ENCODE measurements at regions not wholly inside any gene's neighbourhood (a gene's known extent, or its start where the extent isn't known, plus 50 kb on each side); places are given as distances from the start of the nearest gene placed in this dataset.

DNA sequence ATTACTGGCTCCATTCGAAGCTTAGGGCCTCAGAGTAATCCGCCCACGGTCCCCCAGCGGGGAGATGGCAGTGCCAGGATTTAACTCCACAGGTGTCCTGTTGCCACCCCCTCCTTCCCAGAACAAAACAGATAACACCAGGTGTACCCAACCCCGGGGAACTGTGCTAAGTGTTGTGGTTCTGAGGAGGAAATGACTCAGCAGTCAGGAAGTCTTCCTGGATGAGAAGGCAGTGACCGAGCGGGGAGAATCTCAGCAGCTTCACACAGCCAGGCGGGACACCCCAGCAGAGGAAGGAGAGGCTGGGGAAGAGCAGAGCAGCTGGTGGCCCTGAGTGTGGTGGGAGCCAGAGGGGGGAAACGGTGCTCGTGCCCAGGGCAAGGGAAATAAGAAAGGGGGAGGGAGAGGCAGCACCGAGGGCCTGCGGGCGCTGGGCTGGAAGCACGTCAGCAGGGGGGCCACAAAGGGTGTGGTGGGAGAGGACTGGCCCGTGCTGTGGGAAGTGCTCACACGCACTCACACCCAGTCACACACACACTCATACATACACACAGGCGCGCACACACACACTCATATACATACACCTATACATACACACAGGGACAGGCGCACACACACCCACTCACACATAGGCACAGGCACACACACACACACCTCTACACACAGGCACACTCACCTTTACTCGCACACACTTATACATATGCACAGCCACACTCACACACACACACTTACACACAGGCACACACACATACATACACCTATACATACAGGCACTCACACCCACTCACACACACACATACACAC is 59.8 kb upstream of the CHST15 start:
- Mint-ChIP-seq H3K36me3 (ENCODE audit: insufficient read depth, unreplicated experiment) (no peaks in the 10 kb centered on the region), H3K27ac (ENCODE audit: unreplicated experiment) (no peak overlapping the region), H3K4me3 (ENCODE audit: unreplicated experiment) (no peak overlapping the region), H3K4me1 (ENCODE audit: low read depth, unreplicated experiment) (no peaks in the 10 kb centered on the region), H3K27me3 (ENCODE audit: insufficient read depth, unreplicated experiment) (no peaks in the 10 kb centered on the region), H3K9me3 (ENCODE audit: unreplicated experiment) (peaks cover 8% of the 10 kb centered on the region)
- peaks cover 18% of the 10 kb centered on the region for H3K9me3 ChIP-seq
- TF ChIP-seq, protein P1, sequence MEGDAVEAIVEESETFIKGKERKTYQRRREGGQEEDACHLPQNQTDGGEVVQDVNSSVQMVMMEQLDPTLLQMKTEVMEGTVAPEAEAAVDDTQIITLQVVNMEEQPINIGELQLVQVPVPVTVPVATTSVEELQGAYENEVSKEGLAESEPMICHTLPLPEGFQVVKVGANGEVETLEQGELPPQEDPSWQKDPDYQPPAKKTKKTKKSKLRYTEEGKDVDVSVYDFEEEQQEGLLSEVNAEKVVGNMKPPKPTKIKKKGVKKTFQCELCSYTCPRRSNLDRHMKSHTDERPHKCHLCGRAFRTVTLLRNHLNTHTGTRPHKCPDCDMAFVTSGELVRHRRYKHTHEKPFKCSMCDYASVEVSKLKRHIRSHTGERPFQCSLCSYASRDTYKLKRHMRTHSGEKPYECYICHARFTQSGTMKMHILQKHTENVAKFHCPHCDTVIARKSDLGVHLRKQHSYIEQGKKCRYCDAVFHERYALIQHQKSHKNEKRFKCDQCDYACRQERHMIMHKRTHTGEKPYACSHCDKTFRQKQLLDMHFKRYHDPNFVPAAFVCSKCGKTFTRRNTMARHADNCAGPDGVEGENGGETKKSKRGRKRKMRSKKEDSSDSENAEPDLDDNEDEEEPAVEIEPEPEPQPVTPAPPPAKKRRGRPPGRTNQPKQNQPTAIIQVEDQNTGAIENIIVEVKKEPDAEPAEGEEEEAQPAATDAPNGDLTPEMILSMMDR (IDR thresholded peaks at IDR 0.05; ENCODE audit: insufficient read depth in 1 of 2, low read depth in 1 of 2, low read length in 1 of 2, severe bottlenecking in 1 of 2, unreplicated experiment in 1 of 2), result no peak
- POLR2A ChIA-PET, result no interaction called here
- no peak for DNase-seq
- H3K4me3 ChIP-seq (ENCODE audit: low read depth, low read length), result no peak overlapping the region
- CTCF ChIA-PET, result no interaction called here
- no peaks in the 10 kb centered on the region for H3K4me1 ChIP-seq
- no TSS peak for BruUV-seq (replicated peaks)
- H3K36me3 ChIP-seq (ENCODE audit: control insufficient read depth, insufficient read depth, low read length), result no peaks in the 10 kb centered on the region
- H3K27me3 ChIP-seq (replicated peaks; ENCODE audit: control insufficient read depth, insufficient read depth, low read length), result no peaks in the 10 kb centered on the region
- intact Hi-C loops (cut with micrococcal nuclease; ENCODE audit: unreplicated experiment), result no loop called here

DNA sequence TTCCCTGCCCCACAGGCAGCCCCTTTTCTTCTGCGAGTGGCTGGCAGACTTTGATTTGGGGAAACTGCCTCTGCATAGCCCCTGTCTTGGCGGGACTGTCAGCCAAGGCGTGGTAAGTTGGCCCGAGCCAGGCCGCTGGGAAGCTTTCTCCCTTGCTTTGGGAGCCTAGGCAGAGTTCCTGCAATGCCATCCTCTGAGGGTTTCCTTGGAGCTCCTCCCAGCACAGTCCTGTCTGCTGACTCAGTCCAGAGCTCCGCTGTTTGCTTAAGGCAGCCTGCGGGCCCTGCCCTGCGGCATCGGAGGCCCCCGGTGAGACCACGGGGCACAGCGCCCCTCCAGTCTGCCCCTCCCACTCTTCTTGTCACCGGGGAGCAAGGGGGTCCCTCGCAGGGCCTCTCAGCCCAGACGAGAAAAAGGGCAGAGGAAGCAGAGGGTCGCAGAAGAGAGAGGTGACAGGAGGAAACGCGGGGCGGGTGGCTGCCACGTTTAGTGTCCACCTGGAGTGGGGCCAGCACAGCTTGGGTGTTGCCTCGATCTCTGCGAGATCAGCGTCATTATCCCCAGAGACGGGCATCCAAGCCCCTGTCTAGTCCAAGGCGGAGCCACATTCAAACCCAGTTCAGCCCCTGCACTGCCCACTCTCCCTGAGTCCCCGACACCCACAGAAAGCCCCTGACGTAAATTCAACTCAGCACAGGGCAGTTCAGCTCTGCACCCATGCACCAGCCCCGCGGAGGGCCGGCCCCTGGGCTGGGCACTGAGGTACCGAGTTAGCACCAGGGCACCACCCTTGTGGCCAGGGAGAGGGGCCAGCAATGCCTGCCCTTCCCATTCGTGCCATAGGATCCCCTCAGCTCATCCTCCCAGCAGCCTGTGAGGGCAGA is 59.0 kb upstream of the CHST15 start:
- DNase-seq, result no peak
- no peaks in the 10 kb centered on the region for H3K4me1 ChIP-seq
- Mint-ChIP-seq H3K36me3 (ENCODE audit: insufficient read depth, unreplicated experiment) (no peaks in the 10 kb centered on the region), H3K9me3 (ENCODE audit: unreplicated experiment) (peaks cover 1% of the 10 kb centered on the region), H3K27ac (ENCODE audit: unreplicated experiment) (no peak overlapping the region), H3K4me1 (ENCODE audit: low read depth, unreplicated experiment) (no peaks in the 10 kb centered on the region), H3K4me3 (ENCODE audit: unreplicated experiment) (no peak overlapping the region), H3K27me3 (ENCODE audit: insufficient read depth, unreplicated experiment) (no peaks in the 10 kb centered on the region)
- TF ChIP-seq, protein P1 (IDR thresholded peaks at IDR 0.05; ENCODE audit: insufficient read depth in 1 of 2, low read depth in 1 of 2, low read length in 1 of 2, severe bottlenecking in 1 of 2, unreplicated experiment in 1 of 2), result no peak
- intact Hi-C loops (cut with micrococcal nuclease; ENCODE audit: unreplicated experiment), result no loop called here
- H3K4me3 ChIP-seq (ENCODE audit: low read depth, low read length), result no peak overlapping the region
- no peaks in the 10 kb centered on the region for H3K27me3 ChIP-seq (replicated peaks; ENCODE audit: control insufficient read depth, insufficient read depth, low read length)
- H3K36me3 ChIP-seq (ENCODE audit: control insufficient read depth, insufficient read depth, low read length), result no peaks in the 10 kb centered on the region
- H3K9me3 ChIP-seq, result peaks cover 11% of the 10 kb centered on the region; the same call in 1 of the 2 replicates
- POLR2A ChIA-PET, result no interaction called here
- BruUV-seq (replicated peaks), result no TSS peak
- CTCF ChIA-PET, result no interaction called here

DNA sequence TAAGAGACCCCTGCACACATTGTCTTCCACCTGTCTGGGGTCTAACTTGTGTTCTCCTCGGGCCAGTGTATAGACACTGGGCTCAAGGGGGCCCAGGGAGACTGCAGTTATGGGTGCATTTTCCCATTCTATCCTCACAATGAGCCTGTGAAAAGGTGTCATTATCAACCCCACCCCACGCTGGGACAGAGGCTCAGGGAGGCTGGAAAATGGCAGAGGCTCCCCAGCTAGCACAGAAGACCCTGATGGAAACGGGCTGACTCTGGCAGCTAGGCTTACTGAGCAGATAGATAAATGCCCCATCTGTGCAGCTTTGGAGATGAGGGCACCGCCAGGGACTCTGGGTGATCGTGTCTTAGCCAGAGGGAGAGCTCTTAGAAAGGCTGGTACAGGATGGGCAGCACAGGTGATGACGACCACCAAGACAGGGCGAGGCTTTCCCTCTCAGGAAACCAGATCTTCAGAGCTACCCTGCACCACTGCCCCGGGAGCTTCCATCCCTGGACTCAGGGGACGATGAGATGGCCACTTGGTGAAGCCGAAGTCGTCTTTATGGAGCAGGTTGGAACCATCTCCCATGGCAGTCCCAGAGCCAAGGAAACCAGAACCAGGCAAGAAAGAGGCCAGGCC is 58.2 kb upstream of the CHST15 start:
- Mint-ChIP-seq H3K36me3 (ENCODE audit: insufficient read depth, unreplicated experiment) (no peaks in the 10 kb centered on the region), H3K4me1 (ENCODE audit: low read depth, unreplicated experiment) (no peaks in the 10 kb centered on the region), H3K27ac (ENCODE audit: unreplicated experiment) (no peak overlapping the region), H3K9me3 (ENCODE audit: unreplicated experiment) (no peaks in the 10 kb centered on the region), H3K4me3 (ENCODE audit: unreplicated experiment) (no peak overlapping the region), H3K27me3 (ENCODE audit: insufficient read depth, unreplicated experiment) (no peaks in the 10 kb centered on the region)
- Histone ChIP-seq H3K4me3 (ENCODE audit: low read depth, low read length) (no peak overlapping the region), H3K36me3 (ENCODE audit: control insufficient read depth, insufficient read depth, low read length) (no peaks in the 10 kb centered on the region), H3K4me1 (no peaks in the 10 kb centered on the region), H3K27me3 (replicated peaks; ENCODE audit: control insufficient read depth, insufficient read depth, low read length) (no peaks in the 10 kb centered on the region), H3K9me3 (peaks cover 5% of the 10 kb centered on the region; the same call in 1 of the 2 replicates)
- ChIA-PET POLR2A (no interaction called here), CTCF (no interaction called here)
- no TSS peak for BruUV-seq (replicated peaks)
- intact Hi-C loops (cut with micrococcal nuclease; ENCODE audit: unreplicated experiment), result no loop called here
- DNase-seq, result no peak
- TF ChIP-seq, protein P1 (IDR thresholded peaks at IDR 0.05; ENCODE audit: insufficient read depth in 1 of 2, low read depth in 1 of 2, low read length in 1 of 2, severe bottlenecking in 1 of 2, unreplicated experiment in 1 of 2), result no peak
